GM21381 (cell line): ENCODE measurements at regions not wholly inside any gene's neighbourhood (a gene's known extent, or its start where the extent isn't known, plus 50 kb on each side); places are given as distances from the start of the nearest gene placed in this dataset.
"Not testable (repeated sequence)": the region's sequence is repeated elsewhere in the genome, so short reads cannot be mapped to it uniquely, and the experiment has no call there.

ENCODE experiments used
- ATAC-seq: cut with Tn5 transposase; IDR thresholded peaks from one replicate; pipeline ENCODE4 v1.9.1; 2021; ENCODE audit warnings: mild to moderate bottlenecking, moderate library complexity; ENCODE audit not compliant: unreplicated experiment

- ATAC-seq = not testable (repeated sequence)
These were observed 127.5 kb downstream of the TMEM121 start for GRCh38 chr14:105653921-105654320.

GRCh38 chr14:105659255-105659654 lies 132.9 kb downstream of the TMEM121 start:
- ATAC-seq = not testable (repeated sequence)

DNA sequence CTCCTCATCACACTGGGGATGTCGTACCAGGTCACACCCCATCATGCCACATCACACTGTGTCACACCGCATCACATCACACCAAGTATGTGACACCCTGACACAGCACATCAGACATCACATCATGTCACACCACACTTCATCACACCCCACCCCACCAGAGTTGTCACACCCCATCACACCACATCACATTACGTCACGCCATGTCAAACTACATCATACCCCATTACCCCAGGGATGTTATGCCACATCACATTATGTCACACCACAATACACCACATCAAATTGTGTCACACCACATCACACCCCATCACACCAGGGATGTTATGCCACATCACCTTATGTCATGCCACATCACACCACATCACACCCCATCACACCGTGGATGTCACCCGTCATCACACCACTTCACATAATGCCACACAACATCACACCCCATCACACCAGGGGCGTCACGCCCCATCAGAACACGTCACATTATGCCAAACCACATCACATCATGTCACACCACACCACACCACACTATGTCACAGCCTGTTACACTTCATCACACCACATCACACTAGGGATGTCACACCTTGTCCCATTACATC lies 133.6 kb downstream of the TMEM121 start:
- no peak for ATAC-seq

DNA sequence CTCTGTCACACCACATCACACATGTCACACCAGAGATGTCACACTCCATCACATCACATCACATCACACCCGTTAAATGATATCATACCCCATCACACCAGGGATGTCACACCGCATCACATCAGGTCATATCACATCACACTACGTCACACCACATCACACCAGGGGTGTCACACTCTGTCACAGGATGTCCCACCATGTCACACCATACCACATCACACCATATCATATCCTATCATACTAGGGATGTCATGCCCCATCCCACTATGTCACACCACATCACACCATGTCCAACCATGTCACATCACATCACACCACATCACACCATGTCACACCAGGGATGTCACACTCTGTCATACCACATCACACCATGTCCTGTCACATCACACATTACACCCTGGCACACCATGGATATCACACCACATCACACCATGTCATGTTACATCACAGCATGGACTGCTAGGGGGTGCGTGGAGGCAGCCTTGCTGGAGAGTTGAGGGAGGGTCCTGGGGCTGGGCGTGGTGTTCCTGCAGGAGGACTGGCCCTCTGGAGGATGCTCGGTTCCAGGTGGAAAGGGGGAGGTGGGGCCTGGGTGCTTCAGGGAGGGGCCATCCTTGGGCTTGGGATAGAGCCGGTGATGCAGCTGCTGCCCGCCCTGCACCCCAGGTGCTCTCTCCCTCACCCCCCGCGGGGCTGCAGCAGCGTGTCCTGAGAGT lies 134.6 kb downstream of the TMEM121 start:
- ATAC-seq = no peak

DNA sequence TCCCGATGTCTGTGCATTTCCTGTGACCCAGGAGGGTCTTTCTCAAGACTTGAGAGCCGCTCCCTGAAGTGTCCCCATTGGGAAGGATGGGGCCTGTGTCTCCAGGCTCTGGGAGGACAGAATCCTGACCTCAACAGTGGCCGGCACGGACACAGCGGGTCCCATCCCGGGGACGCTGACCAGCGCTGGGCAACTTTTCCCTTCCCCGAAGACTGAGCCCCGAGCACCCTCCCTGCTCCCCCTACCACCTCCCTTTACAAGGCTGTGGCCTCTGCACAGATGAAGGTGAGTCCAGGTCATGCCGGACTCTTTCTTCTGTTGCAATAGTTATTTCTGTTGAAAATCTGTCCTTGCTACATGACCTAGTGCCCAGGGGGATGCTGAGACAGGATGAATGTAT lies 135.7 kb downstream of the TMEM121 start:
- not testable (repeated sequence) for ATAC-seq

- not testable (repeated sequence) for ATAC-seq
These were observed 136.2 kb downstream of the TMEM121 start for GRCh38 chr14:105662592-105662991.

DNA sequence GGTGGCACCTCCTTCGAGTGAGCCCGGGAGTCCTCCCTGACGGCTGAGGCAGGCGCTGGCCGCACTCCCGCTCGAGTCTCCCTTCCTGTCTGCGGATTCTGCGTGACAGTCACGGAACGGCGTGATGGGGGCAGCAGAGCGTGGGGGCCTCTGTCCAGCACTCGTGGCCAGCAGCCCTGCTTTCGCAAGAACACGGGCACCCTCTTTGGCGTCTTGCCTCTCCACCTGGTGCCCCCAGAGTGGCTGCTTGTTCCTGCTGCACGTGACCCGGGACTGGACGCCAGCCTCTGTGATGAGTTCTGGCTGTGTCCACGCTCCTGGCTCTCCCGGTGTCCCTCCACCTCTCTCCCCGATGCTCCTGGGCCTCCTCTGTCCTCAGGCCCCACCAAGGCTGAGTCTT lies 136.9 kb downstream of the TMEM121 start:
- not testable (repeated sequence) for ATAC-seq

DNA sequence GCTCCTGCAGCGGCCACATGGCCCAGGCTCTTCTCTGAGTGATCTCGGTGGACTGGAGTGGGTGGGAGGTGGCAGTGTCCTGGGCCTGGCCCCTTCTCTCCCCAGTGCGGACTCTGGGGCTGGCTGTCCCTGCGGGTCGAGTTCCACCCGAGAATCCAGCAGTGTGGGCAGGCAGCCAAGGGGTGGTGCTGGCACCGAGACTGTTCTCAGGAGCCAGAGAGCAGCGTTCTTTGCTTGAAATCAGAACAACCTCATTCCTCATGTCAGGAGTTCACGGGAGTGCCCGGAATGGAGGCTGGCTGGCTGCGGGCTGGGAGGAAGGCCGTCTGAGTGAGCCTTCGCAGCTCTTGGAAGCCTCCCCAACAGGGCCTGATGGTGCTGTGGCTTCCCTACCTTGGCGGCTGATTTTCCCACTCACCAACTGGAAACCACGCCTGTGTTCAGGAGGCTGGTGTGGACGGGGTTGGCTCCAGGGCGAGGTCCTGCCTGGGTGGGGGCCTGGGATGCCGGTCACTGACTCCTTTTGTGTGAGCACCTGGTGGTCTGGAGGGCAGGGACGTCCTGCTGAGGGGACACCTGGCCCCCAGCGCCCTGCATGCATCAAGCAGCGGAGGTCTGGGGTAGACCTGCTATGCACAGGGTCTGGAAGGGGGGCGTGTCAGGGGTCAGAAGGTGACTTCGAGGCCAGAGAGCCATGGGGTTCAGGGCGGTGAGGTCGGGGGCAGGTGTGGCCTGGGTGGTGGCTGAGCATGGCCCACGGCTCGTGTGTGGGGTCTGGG lies 137.6 kb downstream of the TMEM121 start:
- not testable (repeated sequence) for ATAC-seq

- ATAC-seq = no peak
These were observed 138.3 kb downstream of the TMEM121 start for GRCh38 chr14:105664691-105665090.

DNA sequence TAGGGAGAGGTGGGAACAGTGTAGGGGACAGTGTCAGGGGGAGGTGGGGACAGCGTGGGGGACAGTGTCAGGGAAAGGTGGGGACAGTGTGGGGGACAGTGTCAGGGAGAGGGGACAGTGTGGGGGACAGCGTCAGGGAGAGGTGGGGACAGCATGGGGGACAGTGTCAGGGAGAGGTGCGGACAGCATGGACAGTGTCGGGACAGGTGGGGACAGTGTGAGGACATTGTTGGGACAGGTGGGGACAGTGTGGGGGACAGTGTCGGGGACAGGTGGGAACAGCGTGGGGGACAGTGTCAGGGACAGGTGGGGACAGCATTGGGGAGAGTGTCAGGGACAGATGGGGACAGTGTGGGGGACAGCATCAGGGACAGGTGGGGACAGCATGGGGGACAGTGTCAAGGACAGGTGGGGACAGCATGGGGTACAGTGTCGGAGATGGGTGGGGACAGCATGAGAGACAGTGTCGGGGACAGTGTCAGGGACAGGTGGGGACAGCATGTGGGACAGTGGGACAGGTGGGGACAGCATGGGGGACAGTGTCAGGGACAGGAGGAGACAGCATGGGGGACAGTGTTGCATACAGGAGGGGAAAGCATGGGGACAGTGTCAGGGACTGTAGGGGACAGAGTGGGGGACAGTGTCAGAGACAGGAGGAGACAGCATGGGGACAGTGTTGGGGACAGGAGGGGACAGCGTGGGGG lies 139.0 kb downstream of the TMEM121 start:
- no peak for ATAC-seq

GRCh38 chr14:105665951-105666277 lies 139.5 kb downstream of the TMEM121 start:
- no peak for ATAC-seq

DNA sequence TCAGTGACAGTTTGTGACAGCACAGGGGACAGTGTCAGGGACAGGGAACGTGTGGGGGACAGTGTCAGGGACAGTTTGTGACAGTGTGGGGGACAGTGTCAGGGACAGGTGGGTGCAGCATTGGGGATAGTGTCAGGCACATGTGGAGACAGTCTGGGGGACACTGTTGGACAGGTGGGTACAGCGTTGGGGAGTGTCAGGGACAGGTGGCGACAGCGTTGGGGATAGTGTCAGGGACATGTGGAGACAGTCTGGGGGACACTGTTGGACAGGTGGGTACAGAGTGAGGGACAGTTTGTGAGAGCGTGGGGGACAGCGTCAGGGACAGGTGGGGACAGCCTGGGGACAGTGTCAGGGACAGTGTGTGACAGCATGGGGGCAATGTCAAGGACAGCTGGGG lies 140.0 kb downstream of the TMEM121 start:
- no peak for ATAC-seq

DNA sequence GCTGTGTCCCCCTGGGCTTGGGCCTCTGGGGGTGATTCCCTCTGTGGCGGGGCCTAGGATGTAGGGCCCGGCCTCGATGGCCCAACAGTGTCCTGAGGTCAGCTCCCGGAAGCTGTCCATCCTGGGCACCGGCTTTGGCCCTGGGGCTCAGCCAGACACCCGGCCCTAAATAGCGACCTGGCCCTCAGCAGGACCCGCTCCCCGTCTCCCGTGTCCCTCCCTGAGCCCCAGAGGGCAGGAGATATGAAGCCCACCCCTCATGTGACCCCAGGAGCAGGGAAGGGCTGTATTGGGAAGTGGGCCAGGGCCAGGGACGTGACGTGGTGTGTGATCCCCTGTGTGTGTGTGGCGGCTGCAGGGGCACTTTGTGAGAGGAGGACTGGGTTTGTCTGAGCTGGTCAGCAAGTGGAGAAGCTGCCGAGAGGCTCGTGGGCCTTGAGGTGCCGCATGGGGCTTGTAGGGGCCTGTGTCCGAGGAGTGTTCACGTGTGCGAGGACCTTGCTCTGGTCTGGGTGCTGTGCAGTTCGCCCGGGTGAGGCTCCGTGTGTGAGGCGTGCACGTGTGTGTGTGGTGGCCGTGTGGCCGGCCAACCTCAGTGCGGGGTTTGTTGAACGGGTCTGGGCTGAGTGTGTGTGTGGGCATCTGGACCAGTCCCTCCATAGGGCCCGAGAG lies 140.7 kb downstream of the TMEM121 start:
- ATAC-seq = not testable (repeated sequence)

DNA sequence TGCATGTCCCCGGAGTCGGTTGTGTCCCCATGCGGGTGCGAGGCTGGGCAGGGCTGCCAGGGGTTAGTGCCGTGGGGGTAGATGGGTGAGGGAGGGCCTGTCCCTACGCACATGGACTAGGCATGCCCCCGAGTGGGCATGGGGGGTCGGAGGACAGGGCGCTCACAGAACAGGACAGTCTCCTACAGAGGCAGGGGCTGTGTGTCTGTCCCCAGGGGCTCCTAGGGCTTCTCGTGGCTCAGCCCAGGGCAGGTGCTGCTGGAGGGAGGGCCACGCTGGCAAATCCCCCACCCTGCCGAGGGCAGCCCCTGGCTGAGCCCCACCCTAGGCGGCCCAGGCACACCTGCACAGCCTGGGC lies 141.3 kb downstream of the TMEM121 start:
- not testable (repeated sequence) for ATAC-seq

- ATAC-seq = not testable (repeated sequence)
These were observed 141.6 kb downstream of the TMEM121 start for GRCh38 chr14:105668021-105668420.

GRCh38 chr14:105668471-105669230 lies 142.3 kb downstream of the TMEM121 start:
- not testable (repeated sequence) for ATAC-seq

GRCh38 chr14:105669231-105669610 lies 142.8 kb downstream of the TMEM121 start:
- ATAC-seq = not testable (repeated sequence)

GRCh38 chr14:105669646-105670045 lies 143.3 kb downstream of the TMEM121 start:
- not testable (repeated sequence) for ATAC-seq

DNA sequence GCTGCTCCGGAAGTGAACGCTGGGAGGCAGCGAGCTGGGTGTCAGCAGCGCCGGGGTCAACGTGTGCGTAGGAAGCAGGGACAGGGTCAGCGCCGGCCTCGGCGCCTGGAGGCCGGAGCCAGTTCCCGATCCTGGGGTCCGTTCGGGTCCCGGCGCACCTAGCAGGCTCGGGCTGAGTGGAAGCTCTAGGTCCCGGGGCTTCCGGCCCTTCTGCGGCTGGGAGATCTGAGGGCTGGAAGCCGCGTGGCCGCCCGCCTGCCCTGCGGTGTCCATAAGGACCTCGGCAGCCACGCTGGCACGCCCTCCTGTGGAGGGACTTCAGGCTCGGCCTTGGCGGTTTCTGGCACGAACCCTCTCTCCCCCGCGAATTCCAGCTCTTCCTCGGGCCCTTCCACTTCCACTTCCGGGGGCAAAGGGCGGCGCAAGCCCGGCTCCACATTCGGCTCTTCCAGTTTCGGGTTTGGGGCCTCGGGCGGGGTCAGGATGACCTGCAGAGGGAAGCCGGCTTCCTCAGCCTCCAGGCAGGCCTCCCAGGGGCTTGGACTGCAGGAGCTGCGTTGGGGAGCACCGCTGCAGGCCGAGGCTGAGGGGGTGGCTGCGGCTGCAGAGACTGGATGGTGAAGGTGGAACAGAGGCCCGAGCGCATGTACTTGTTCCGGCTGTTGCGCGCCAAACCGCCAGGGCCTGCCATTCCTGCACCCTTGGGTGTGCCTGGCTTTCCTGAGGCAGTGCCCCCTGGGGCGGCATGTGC lies 146.2 kb downstream of the TMEM121 start:
- not testable (repeated sequence) for ATAC-seq
